Stomach (tissue), 8 donors: ENCODE measurements at regions not wholly inside any gene's neighbourhood (a gene's known extent, or its start where the extent isn't known, plus 50 kb on each side); places are given as distances from the start of the nearest gene placed in this dataset.

ENCODE experiments used
- DNase-seq, 2 donors: peaks; one replicate each; pipeline versions ENCODE4 v3.0.0 to v3.0.0-alpha.2; 2013 to 2019
- H3K27ac ChIP-seq, 5 donors: fragments of 200-600 bp in 4 of 5; sonication (generic) in 4 of 5; one replicate each; pipeline ENCODE4 v1.5.1; 2013 to 2019; ENCODE audit warnings: mild to moderate bottlenecking in 1 of 5, moderate library complexity in 1 of 5
- H3K27me3 ChIP-seq, 3 donors: fragments of 200-600 bp; sonication (generic); one replicate each; pipeline ENCODE4 v1.5.1; 2017 to 2019; ENCODE audit warnings: mixed run types in 1 of 3
- H3K36me3 ChIP-seq, 4 donors: fragments of 200-600 bp; sonication (generic); 1 replicate in 3 of 4; 2 replicates in 1 of 4; pipeline ENCODE4 v1.5.1; 2016 to 2019
- H3K4me1 ChIP-seq, 4 donors: fragments of 200-600 bp; sonication (generic); one replicate each; pipeline ENCODE4 v1.5.1; 2016 to 2019
- H3K4me3 ChIP-seq, 4 donors: fragments of 200-600 bp; sonication (generic) in 3 of 4; one replicate each; pipeline ENCODE4 v1.5.1; 2016 to 2019; ENCODE audit warnings: mild to moderate bottlenecking in 1 of 4
- H3K9me3 ChIP-seq, 4 donors: fragments of 200-600 bp; sonication (generic); one replicate each; pipeline ENCODE4 v1.5.1; 2016 to 2019
- CTCF ChIP-seq, 7 experiments: fragments of 450-650 bp in 4 of 7; fragments of 200-600 bp in 3 of 7; sonication (generic) in 3 of 7; IDR thresholded peaks; one replicate each; pipeline ENCODE4 v1.5.1; 2016 to 2019; ENCODE audit warnings: antibody characterized with exemption in 7 of 7, control low read depth in 2 of 7, mild to moderate bottlenecking in 1 of 7
- EP300 ChIP-seq: sonication (generic); formaldehyde crosslinking; IDR thresholded peaks from one replicate; pipeline ENCODE4 v1.6.1; 2017; ENCODE audit warnings: antibody characterized with exemption
- POLR2A ChIP-seq, 4 donors: fragments of 450-650 bp; IDR thresholded peaks; one replicate each; pipeline ENCODE4 v1.6.1; 2016; ENCODE audit warnings: antibody characterized with exemption in 4 of 4, control low read depth in 2 of 4, mild to moderate bottlenecking in 1 of 4, moderate library complexity in 1 of 4
- POLR2AphosphoS5 ChIP-seq, 3 donors: sonication (generic); formaldehyde crosslinking; IDR thresholded peaks; one replicate each; pipeline ENCODE4 v1.6.1; 2016; ENCODE audit warnings: antibody characterized with exemption in 3 of 3
- WGBS, 5 donors: extraction: QIAGEN DNeasy Blood & Tissue Kit in 3 of 5; methylation state at CpG; one replicate each; pipeline versions ENCODE4 v1.1.5 to v1.1.7; 2013 to 2018; 5-methylcytosine and 5-hydroxymethylcytosine counted together
- intact Hi-C: fragments of 100-400 bp; cut with DNase I; formaldehyde crosslinking; loops from one replicate; pipeline ENCODE4 v1.15.1; 2023; ENCODE audit warnings: low total_unique reads
- donor health status: healthy with polysubstance abuse.
- donor health status: Bipolar disorder and iron deficiency.
- donor health status: healthy.

GRCh38 chr18:28606686-28607085, 429.8 kb upstream of the CDH2 start:
- TF ChIP-seq CTCF (IDR thresholded peaks at IDR 0.05) (no peak), EP300 (no peak), POLR2AphosphoS5 (IDR thresholded peaks at IDR 0.05) (no peak), POLR2A (IDR thresholded peaks at IDR 0.05) (no peak)
- DNase-seq = no peak
- no peaks in the 10 kb centered on the region for H3K4me1 ChIP-seq
- 63 to 79% (median 67%) methylated on average over 2 of the region's 2 CpGs for WGBS, 5 donors
- no peaks in the 10 kb centered on the region for H3K9me3 ChIP-seq
- H3K4me3 ChIP-seq = no peak overlapping the region
- H3K27me3 ChIP-seq = no peaks in the 10 kb centered on the region
- intact Hi-C loops = no loop called here
- H3K27ac ChIP-seq = no peak overlapping the region
- H3K36me3 ChIP-seq = no peaks in the 10 kb centered on the region

GRCh38 chr18:28602391-28602790, 425.5 kb upstream of the CDH2 start:
- peaks cover 0 to 33% (median 2%) of the 10 kb centered on the region in 4 donors for H3K9me3 ChIP-seq
- H3K4me1 ChIP-seq = no peaks in the 10 kb centered on the region
- no peaks in the 10 kb centered on the region for H3K36me3 ChIP-seq
- H3K27ac ChIP-seq = no peak overlapping the region
- intact Hi-C loops = no loop called here
- H3K4me3 ChIP-seq = no peak overlapping the region
- DNase-seq = no peak
- no peaks in the 10 kb centered on the region for H3K27me3 ChIP-seq
- TF ChIP-seq POLR2A (IDR thresholded peaks at IDR 0.05) = no peak
- TF ChIP-seq POLR2AphosphoS5 (IDR thresholded peaks at IDR 0.05) = no peak
- no peak for TF ChIP-seq CTCF (IDR thresholded peaks at IDR 0.05)
- TF ChIP-seq EP300 = no peak

- TF ChIP-seq POLR2A (IDR thresholded peaks at IDR 0.05) (no peak), CTCF (IDR thresholded peaks at IDR 0.05) (no peak), POLR2AphosphoS5 (IDR thresholded peaks at IDR 0.05) (no peak), EP300 (no peak)
- Histone ChIP-seq H3K9me3 (peaks cover 0 to 19% (median 0%) of the 10 kb centered on the region in 4 donors), H3K27ac (no peak overlapping the region), H3K36me3 (no peaks in the 10 kb centered on the region), H3K27me3 (no peaks in the 10 kb centered on the region), H3K4me3 (no peak overlapping the region), H3K4me1 (no peaks in the 10 kb centered on the region)
- DNase-seq = no peak
- WGBS, 5 donors = 70 to 79% (median 73%) methylated on average over 4 of the region's 4 CpGs
- intact Hi-C loops = no loop called here
These were observed 417.1 kb upstream of the CDH2 start for GRCh38 chr18:28594034-28594433.

- H3K27me3 ChIP-seq = no peaks in the 10 kb centered on the region
- 73 to 93% (median 87%) methylated on average over 1 of the region's 1 CpG for WGBS, 5 donors
- no peak for DNase-seq
These were observed 412.1 kb upstream of the CDH2 start for GRCh38 chr18:28588884-28589549.

More at GRCh38 chr18:28588884-28589549, 412.1 kb upstream of the CDH2 start:
- Histone ChIP-seq H3K9me3 (no peaks in the 10 kb centered on the region), H3K36me3 (no peaks in the 10 kb centered on the region), H3K4me1 (no peaks in the 10 kb centered on the region), H3K27ac (no peak overlapping the region), H3K4me3 (no peak overlapping the region)
- TF ChIP-seq EP300 (no peak), POLR2AphosphoS5 (IDR thresholded peaks at IDR 0.05) (no peak), POLR2A (IDR thresholded peaks at IDR 0.05) (no peak), CTCF (IDR thresholded peaks at IDR 0.05) (no peak)
- intact Hi-C loops = no loop called here
